Head of caudate nucleus (tissue), 42 donors: ENCODE measurements at regions not wholly inside any gene's neighbourhood (a gene's known extent, or its start where the extent isn't known, plus 50 kb on each side); places are given as distances from the start of the nearest gene placed in this dataset.

Experiments
- DNase-seq, 42 donors: peaks; one replicate each; pipeline versions ENCODE4 v3.0.0 to v3.0.0-alpha.2; 2020 to 2021; ENCODE audit warnings: mixed read lengths in 7 of 42
- intact Hi-C: fragments of 100-400 bp; cut with DNase I; formaldehyde crosslinking; loops from one replicate; pipeline ENCODE4 v1.15.0; 2022

DNA sequence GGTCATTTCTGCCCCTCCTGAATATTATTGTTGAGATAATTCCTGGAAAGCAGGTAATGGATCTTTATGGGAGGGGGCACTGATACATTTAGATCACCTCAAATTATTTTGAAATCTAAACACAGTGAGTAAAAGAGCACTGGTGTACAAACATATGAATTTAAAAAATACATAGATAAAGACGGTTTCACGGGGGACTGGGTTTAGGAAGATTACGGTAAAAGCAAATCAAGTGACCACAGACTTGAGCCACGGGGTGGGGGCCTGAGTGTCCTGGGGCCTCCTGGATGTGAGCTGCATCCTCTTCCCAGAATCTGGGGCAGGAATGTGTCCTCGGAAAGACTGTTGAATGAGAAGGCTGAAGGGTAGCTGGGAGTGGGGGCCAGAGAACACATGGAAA lies 219.1 kb upstream of the KLF6 start:
- intact Hi-C loops: no loop called here
- no peak for DNase-seq

DNA sequence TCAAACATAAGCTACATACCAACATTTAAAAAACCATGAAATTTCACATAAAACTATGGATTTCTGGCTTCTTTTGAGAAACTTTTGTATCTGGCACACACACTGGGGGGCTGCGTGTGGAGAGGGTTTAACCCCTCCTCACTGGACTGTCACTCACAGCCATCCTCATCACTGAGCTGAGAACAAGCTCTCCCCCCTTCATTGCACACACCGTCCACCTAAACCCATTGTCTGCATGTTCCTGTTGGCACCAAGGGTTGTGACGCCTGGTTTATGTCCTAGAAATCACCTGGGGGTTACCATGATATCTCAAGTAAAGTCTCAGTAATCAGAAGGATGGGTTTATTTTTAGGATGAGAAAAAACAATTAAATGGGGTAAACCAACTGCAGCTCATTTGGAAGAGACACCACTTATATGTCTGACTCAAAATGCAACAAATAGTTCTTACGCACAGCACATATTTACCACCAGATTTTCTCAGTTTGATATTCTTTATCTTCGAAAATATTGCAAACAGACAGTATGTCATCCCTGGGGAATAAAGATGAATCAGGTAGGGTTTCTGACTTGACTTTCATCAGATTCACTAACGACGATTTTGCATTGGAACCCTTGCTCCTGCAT lies 218.5 kb upstream of the KLF6 start:
- intact Hi-C loops: no loop called here
- no peak for DNase-seq

DNA sequence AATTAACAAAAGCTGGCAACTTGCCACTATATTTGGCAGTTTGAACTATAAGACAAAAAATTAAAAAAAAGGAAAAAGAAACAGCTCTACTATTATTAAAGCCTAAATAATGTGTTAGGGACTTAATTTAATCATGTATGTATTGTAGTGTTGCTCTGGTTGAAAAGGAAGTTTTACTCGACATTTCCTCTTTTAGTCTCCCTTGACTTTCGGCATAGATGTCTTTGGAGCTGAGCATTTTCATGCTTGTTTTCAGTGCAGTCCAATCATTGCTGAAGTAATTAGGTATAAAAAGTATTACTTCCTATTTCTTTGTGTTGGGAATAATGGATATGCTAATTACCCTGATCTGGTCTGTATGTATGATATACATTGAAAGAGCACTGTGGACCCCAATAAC lies 216.8 kb upstream of the KLF6 start:
- DNase-seq: no peak
- intact Hi-C loops: no loop called here

DNA sequence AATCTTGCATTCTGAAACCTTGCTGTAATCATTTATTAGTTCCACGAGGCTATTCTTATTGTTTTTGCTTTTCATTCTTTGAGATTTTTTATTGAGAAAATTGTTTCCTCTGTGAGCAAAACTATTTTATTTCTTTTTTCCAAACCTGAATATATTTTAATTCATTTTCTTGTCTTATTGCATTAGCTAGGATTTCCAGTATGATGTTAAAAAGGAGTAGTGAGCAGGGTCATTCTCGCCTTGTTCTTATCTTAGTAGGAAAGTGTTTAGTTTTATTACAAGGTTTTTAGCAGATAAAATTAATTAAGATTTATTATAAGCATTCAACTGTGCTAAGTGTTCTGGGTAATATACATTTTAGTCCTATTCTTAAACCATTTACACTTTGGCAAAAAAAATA lies 214.6 kb upstream of the KLF6 start:
- no peak for DNase-seq
- intact Hi-C loops: no loop called here

DNA sequence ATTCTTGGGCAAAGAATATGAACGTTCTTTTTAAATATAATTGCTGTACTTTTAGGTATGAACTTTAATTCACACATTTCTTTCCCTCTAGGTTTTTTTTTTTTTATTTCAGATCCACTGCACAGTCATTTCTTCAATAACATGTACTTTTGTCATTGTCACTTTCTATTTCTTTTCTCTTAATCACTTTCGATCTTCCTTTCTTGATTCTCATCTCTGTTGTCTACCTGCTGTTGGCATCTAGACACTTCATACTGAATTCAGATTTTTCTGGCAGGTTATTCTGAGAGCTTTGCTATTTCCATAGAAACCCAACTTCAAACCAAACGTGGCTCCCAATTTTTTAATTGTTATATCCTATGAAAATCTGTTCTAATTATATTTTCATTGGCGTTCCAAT lies 211.7 kb upstream of the KLF6 start:
- no peak for DNase-seq
- intact Hi-C loops: no loop called here

DNA sequence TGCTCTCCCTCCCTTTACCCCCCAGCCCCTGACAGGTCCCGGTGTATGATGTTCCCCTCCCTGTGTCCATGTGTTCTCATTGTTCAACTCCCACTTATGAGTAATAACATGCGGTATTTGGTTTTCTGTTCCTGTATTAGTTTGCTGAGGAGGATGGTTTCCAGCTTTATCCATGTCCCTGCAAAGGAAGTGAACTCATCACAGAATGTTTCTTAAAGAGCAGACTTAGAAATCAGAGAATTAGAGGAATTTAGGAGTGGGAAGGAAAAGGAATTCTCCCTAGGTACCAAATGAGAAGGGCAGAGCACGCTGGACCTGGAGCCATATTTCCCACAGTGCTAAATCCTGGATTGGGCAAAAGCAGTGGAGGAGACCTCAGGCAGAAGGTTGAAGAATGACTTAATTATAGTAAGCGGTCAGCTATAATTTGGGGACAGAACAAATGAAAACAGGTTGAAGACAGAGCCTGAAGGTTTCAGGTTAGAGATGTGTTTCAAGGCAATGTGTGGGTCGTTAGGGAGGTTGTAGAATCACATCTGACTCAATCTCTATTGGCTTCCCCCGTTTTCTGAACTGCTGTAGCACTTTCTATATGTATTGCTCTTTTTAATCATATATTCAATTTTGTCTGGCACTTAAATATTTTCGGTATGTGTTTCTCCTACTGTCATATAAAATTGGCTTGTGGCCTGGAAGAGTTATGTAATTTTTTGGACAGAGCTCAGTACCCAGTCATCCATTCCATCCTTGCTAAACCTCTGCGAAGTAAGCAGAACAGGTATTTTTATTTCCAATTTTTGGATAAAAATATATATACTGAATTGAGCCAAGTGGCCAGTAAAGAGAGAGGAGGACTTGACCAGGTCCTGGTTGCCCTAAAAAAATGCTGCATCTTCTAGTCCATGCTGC lies 210.5 kb upstream of the KLF6 start:
- DNase-seq: no peak
- intact Hi-C loops: no loop called here

DNA sequence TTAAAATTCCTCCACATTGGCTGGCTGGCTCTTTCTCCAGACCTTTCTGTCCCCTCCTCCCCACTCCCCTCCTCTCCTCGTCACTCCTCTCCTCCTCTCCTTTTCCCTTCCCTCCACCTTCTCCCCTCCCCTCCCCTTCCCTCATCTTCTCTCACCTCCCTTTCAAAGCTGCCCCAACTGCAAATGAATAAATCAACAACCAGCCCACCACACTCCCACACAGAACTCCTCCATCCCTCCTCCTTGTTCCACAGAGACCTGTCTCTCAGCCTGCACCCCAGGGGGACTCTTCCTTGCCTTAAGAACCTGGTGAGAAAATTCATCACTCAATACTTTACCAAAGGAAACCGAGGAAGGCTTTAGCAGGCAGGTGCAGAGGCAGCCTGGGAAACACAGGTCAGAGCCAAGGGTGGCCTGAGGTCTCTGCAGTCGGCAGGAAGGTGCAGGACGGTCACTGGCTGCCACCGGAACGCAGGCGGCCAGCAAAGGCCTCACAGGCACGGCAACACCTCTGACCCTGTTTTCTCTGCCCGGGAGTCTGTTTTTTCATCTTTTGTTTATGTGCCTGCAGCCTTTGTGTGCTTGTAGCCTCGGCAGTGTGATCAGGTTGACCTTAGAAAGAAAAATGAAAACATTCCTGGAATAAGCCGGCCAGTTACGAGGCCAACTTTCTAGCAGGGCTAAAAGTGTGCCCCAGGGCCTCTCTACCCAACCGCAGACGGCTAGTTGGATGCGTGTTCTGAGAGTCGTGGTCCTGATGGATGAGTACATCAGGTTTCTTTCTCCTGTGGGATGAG lies 207.6 kb upstream of the KLF6 start:
- intact Hi-C loops: no loop called here
- no peak for DNase-seq

DNA sequence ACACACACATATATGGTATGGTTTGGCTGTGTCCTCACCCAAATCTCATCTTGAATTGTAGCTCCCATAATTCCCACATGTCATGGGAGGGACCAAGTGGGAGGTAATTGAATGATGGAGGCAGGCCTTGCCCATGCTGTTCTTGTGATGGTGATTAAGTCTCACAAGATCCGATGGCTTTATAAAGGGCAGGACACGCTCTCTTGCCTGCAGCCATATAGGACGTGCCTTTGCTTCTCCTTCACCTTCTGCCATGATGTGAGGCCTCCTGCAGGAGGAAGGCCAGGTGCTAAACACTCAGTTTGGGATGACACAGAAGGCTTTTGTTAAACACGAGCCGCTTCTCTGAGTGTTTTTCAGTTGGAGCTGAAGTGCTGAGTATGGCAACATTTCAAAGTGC lies 205.3 kb upstream of the KLF6 start:
- no peak for DNase-seq
- intact Hi-C loops: no loop called here

DNA sequence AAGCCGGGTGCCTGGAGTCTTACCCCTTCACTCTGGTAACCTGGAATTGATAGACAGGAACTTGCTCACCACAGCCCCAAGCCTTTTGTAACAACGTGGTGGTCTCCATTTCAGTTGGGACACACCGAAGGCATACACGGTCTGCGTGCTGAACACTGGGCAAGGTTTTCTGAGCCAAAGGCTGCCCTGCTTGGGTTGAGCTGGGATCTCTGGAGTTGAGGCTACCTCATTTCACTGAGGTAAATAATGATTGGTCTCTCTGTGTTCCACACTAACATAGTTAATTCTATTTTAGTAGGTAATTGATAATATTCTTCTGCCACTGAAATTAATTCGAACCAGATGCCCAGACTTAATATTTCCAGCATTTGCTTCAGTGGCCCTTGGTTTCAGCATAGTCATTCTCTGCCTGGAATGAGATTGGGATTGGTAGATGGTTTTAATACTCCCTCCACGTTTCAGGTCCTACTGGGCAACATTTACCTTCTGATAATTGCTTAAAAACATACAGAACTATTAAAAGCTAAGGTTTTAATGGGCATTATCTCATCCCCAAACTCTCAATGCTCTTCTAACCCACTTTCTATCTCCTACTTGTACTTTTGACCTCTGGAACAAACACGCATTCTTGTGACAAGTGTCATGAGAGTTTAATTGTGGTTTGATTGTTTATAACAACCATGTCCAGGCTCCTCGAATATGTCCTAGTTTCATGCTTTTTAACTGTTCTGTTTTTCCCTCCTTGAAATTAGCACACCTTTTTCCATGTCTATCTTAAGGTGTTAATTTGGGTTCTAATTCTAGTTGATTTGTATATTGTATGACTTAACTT lies 202.3 kb upstream of the KLF6 start:
- intact Hi-C loops: no loop called here
- no peak for DNase-seq

DNA sequence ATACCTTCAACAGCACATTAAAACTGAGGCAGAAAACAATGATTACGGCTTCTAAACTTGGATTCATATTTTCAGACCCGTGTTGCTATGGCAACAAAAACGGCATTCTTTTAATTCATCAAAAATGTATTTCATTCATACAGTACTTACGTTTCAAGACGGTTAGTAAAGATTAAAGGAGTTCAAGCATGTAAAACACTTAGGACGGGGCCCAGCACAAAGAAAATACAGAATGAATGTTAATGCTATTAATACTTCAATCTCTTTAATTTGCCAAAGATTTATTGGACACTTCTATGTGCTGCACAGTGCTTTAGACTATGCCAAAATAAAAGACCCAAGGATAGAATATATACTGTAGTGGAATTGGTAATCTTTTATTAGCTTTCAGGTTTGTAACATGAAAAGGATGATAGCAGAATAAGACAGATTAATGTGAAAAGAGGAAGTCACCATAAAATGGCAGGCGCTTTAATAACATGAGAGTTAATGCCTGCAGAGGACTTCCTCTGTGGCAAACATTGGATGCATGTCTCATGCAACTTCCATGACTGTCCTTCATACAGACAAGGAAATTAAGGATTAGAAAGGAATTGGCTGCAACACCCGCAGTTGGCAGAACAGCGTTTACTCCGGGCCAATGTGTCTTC lies 201.6 kb upstream of the KLF6 start:
- intact Hi-C loops: no loop called here
- no peak for DNase-seq

DNA sequence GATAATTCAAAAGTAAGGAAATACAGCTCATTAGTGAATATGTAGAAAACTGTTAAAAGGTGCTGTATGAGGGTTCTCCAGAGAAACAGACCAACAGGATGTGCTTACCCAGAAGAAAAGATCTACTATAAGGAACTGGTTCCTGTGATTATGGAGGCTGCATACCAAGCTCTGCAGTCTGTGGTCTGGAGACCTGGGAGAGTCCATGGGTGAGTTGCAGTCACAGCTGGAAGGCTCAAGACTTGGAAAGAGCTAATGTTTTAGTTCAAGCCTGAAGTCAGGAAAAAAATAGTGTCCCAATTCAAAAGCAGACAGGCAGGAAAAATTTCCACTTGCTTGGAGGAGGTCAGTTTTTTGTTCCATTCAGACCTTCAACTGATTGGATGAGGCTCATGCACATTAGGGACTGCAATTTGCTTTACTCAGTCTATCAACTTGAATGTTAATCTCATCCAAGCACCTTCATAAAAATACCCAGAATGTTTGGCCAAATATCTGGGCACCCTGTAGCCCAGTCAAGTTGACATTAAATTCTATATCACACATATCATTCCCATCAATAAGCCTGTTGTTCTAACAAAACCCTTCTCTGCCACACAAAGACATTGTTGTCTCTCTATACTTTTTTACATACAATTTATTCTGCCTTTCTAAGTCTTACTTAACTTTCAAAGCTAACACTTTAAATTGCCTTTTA lies 197.9 kb upstream of the KLF6 start:
- DNase-seq: no peak
- intact Hi-C loops: no loop called here

DNA sequence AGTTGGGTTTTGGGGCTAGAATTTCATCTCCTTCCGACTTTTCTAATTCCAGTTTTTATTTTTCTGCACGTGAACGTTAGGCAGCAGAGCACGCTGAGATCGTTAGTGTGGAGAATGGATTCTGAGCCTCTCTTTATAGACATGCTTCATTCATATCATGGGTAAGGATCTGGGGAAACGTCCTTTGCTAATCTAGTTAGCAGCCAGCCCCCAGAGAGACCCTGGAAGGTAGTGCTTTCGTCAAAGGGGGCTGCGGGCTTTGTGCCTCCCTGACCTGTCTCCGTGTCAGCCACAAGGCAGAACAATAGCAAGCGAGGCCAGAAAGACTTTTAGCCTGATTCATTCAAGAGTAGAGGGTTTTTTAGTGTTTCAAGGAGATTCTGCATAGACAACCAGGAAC lies 196.3 kb upstream of the KLF6 start:
- no peak for DNase-seq
- intact Hi-C loops: no loop called here

DNA sequence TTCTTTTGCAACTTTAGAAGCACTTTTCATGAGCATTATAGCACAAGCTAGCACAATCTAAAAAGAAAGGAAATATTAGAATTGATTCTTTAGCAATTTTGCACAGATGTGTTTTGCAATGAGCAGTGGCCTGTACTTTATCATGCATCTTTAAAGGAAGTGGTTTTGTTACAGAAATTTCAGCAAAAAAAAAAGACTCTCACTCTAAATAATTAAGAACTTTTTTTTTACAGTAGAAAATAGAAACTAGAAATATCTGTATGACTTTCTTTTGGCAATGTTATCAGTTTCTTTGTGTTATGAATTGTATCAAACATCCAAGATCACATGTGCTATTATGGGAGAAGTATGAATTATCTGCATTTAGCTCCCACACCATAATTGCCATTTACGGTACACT lies 195.7 kb upstream of the KLF6 start:
- DNase-seq: no peak
- intact Hi-C loops: no loop called here

DNA sequence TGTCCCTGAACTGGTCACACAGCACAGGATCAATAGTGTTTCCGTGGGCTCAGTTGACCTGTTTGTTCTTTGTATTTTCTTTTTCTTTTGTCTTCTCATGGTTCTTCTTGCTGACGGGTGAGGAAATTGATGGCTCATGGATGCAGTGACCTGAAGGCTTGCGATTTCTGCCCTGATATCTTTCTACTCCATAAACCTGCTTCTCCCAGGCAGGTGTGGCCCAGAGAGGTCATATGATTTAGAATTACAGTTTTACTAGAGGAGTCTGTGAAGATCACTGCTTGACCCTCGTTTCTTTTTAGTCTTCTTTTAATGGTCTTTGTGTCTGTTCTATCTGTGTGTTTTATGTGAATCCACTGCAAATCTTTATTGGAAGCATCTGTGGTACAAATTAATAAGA lies 195.1 kb upstream of the KLF6 start:
- intact Hi-C loops: no loop called here
- no peak for DNase-seq

DNA sequence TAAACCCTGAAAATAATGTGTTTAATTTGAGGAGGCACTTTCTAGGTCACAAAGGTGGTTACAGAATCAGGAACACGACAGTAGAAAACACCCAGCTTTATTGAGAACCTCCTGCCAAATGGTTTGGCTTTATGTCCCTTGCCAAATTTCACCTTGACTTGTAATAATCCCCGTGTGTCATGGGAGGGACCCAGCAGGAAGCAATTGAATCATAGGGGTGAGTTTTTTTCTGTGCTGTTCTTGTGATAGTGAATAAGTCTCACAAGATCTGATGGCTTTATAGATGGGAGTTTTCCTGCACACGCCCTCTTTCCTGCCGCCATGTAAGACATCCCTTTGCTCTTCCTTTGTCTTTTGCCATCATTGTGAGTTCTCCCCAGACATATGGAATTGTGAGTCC lies 193.8 kb upstream of the KLF6 start:
- no peak for DNase-seq
- intact Hi-C loops: no loop called here

DNA sequence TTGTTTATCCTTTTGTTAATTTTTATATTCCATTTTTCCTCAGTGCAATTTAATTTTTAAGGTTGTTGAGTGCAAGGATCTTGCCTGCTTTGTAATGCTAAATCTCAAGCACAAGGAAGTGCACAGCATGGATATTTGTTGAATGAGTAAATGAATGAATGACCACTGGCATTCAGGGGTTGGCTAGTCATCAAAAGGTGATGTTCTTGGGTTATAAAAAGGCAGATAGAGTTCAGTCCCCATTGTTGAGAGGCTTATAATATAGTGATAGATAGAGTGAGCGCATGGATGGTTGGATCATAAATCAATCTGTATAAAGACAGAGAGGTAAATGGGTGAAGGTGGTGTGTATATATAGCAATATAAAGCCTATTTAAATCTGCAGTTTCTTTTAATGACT lies 193.2 kb upstream of the KLF6 start:
- DNase-seq: no peak
- intact Hi-C loops: no loop called here

DNA sequence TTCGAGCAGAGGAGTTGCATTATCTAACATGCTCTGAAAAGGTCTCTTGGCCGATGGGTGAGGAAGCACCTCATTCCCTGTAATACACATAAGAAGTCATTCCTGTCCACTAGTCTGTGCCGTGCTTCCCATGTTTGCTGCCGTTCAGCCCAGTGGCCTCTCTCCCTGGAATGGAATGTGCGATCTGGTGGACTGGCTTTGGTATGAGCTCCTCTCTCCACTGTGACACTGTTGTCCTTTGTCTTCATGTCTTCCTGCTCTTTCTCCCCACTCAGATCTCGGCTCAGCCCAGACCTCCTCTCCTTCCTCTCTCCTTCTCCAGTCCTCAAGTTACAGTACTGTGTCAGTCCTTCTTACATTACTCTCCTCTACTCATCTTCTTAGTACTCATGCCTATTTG lies 192.8 kb upstream of the KLF6 start:
- intact Hi-C loops: no loop called here
- no peak for DNase-seq

DNA sequence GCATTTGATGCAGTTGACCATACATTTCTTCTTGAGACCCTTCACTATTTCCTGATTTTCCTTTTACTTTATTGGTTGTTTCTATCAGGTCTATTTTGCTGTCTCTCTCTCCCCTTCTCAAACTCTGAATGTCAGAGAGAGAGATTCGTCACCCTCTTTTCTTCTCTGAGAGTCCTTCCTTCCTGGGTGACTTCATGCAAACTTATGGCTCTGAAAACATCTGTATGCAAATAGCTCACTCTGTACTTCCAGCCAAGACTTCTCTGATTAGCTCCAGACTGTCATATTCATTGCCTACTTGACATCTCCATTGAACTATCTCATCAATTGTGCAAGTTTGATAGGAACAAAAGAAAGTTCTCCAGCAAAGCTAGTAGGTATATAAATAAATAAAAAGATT lies 191.7 kb upstream of the KLF6 start:
- no peak for DNase-seq
- intact Hi-C loops: no loop called here
